DND-41 (cell line): ENCODE measurements at regions not wholly inside any gene's neighbourhood (a gene's known extent, or its start where the extent isn't known, plus 50 kb on each side); places are given as distances from the start of the nearest gene placed in this dataset.

Experiments used
- ATAC-seq: fragments of 200-7000 bp; cut with Tn5 transposase; 3 replicates; pipeline ENCODE4 v1.9.1; 2021; ENCODE audit warnings: low read depth; ENCODE audit not compliant: insufficient read depth
- DNase-seq: peaks from one replicate; pipeline ENCODE4 v3.0.0-alpha.2; 2020
- H2AFZ ChIP-seq: 2 replicates; pipeline ENCODE4 v1.6.0; 2012; ENCODE audit warnings: low read depth, low read length
- H3K27ac ChIP-seq: 2 replicates; pipeline ENCODE4 v1.5.1; 2012; ENCODE audit warnings: low read length, inconsistent platforms
- H3K27me3 ChIP-seq: fragments of 200-600 bp; sonication (generic); 2 replicates; pipeline ENCODE4 v1.6.0; 2012; ENCODE audit warnings: low read length, mild to moderate bottlenecking, inconsistent platforms; ENCODE audit not compliant: insufficient read depth, poor library complexity
- H3K36me3 ChIP-seq: 2 replicates; pipeline ENCODE4 v1.5.1; 2012; ENCODE audit warnings: low read length, inconsistent platforms; ENCODE audit not compliant: insufficient read depth
- H3K4me1 ChIP-seq: 2 replicates; pipeline ENCODE4 v1.5.1; 2012; ENCODE audit warnings: mild to moderate bottlenecking, low read length; ENCODE audit not compliant: insufficient read depth
- H3K4me2 ChIP-seq: 2 replicates; pipeline ENCODE4 v1.6.0; 2012; ENCODE audit warnings: mild to moderate bottlenecking, moderate library complexity, low read length, inconsistent platforms; ENCODE audit not compliant: insufficient read depth
- H3K4me3 ChIP-seq, 2 experiments: fragments of 200-600 bp in 1 of 2; shearing (Covaris generic) in 1 of 2; 2 replicates each; pipeline ENCODE4 v1.5.1; 2012 to 2016; ENCODE audit warnings: inconsistent platforms in 2 of 2, low read length in 2 of 2, mild to moderate bottlenecking in 2 of 2, low read depth in 1 of 2, moderate library complexity in 1 of 2
- H3K79me2 ChIP-seq: 2 replicates; pipeline ENCODE4 v1.6.0; 2012; ENCODE audit warnings: low read length, inconsistent platforms; ENCODE audit not compliant: insufficient read depth
- H3K9ac ChIP-seq: 2 replicates; pipeline ENCODE4 v1.6.0; 2012; ENCODE audit warnings: low read depth, mild to moderate bottlenecking, inconsistent platforms, low read length, moderate library complexity
- H3K9me3 ChIP-seq: 2 replicates; pipeline ENCODE4 v1.5.1; 2012; ENCODE audit warnings: low read length, moderate library complexity, mild to moderate bottlenecking, inconsistent platforms; ENCODE audit not compliant: insufficient read depth, severe bottlenecking
- H4K20me1 ChIP-seq: 2 replicates; pipeline ENCODE4 v1.6.0; 2012; ENCODE audit warnings: low read length; ENCODE audit not compliant: insufficient read depth
- CTCF ChIP-seq: IDR thresholded peaks from 2 replicates; pipeline ENCODE4 v1.5.1; 2012; ENCODE audit warnings: borderline replicate concordance, low read length, moderate library complexity, mild to moderate bottlenecking; ENCODE audit not compliant: poor library complexity, severe bottlenecking; ENCODE audit errors: extremely low read depth
- EZH2 ChIP-seq: IDR thresholded peaks from 3 replicates; pipeline ENCODE4 v1.6.1; 2012; ENCODE audit warnings: borderline replicate concordance, low read depth, mild to moderate bottlenecking, moderate library complexity, low read length, inconsistent platforms; ENCODE audit not compliant: severe bottlenecking

- Histone ChIP-seq H3K4me3 (no peak overlapping the region), H3K79me2 (no peaks in the 10 kb centered on the region), H3K4me2 (no peak overlapping the region), H3K9ac (no peak overlapping the region), H3K27ac (no peak overlapping the region), H3K27me3 (no peaks in the 10 kb centered on the region), H3K9me3 (no peaks in the 10 kb centered on the region), H2AFZ (no peak overlapping the region), H3K4me1 (no peaks in the 10 kb centered on the region), H3K36me3 (no peaks in the 10 kb centered on the region), H4K20me1 (no peaks in the 10 kb centered on the region)
- no peak for DNase-seq
- no peak for ATAC-seq
- TF ChIP-seq CTCF, result no peak
- no peak for TF ChIP-seq EZH2
Measured at GRCh38 chr2:7241041-7241745, 324.0 kb downstream of the RNF144A start.

GRCh38 chr2:7242189-7242867, 325.1 kb downstream of the RNF144A start:
- Histone ChIP-seq H4K20me1 (no peaks in the 10 kb centered on the region), H3K4me1 (no peaks in the 10 kb centered on the region), H3K4me3 (no peak overlapping the region), H3K27me3 (no peaks in the 10 kb centered on the region), H3K36me3 (no peaks in the 10 kb centered on the region), H3K4me2 (no peak overlapping the region), H3K79me2 (no peaks in the 10 kb centered on the region), H3K27ac (no peak overlapping the region), H3K9me3 (no peaks in the 10 kb centered on the region), H2AFZ (no peak overlapping the region), H3K9ac (no peak overlapping the region)
- DNase-seq (no peak), ATAC-seq (0 out of 3 replicates have a peak, but pooled peaks have one; percentile 29)
- TF ChIP-seq EZH2 (no peak), CTCF (no peak)

GRCh38 chr2:7243276-7243675, 326.1 kb downstream of the RNF144A start:
- Histone ChIP-seq H4K20me1 (no peaks in the 10 kb centered on the region), H3K4me2 (no peak overlapping the region), H3K4me3 (no peak overlapping the region), H3K4me1 (no peaks in the 10 kb centered on the region), H3K9ac (no peak overlapping the region), H3K9me3 (no peaks in the 10 kb centered on the region), H2AFZ (no peak overlapping the region), H3K27me3 (no peaks in the 10 kb centered on the region), H3K79me2 (no peaks in the 10 kb centered on the region), H3K27ac (no peak overlapping the region), H3K36me3 (no peaks in the 10 kb centered on the region)
- TF ChIP-seq CTCF, result no peak
- TF ChIP-seq EZH2, result no peak
- ATAC-seq (no peak), DNase-seq (no peak)
